Right ventricle myocardium inferior (tissue), 1 donor: ENCODE measurements at regions not wholly inside any gene's neighbourhood (a gene's known extent, or its start where the extent isn't known, plus 50 kb on each side); places are given as distances from the start of the nearest gene placed in this dataset.

Experiments
- ATAC-seq: fragments of 200-7000 bp; cut with Tn5 transposase; one replicate; pipeline ENCODE4 v1.9.1; 2020; ENCODE audit warnings: mild to moderate bottlenecking, moderate library complexity
- DNase-seq: peaks from one replicate; pipeline ENCODE4 v3.0.0; 2021; ENCODE audit errors: missing footprints
- intact Hi-C: fragments of 100-400 bp; cut with DNase I; formaldehyde crosslinking; loops from one replicate; pipeline ENCODE4 v1.11.0; 2022
- donor health status: DM: no; HTN: yes; CAD: no; lungs with severe emphysema.

- ATAC-seq (no peak), DNase-seq (no peak)
- intact Hi-C loops: no loop called here
Measured at GRCh38 chr1:191222206-191222605, 744.5 kb upstream of the BRINP3 start.

- intact Hi-C loops: no loop called here
- DNase-seq: no peak
- ATAC-seq: no peak
Measured at GRCh38 chr1:191240925-191241324, 763.3 kb upstream of the BRINP3 start.

- ATAC-seq: no peak
- DNase-seq: no peak
- intact Hi-C loops: no loop called here
Measured at GRCh38 chr1:191255354-191256054, 777.8 kb upstream of the BRINP3 start.

GRCh38 chr1:191256917-191257316 is 779.3 kb upstream of the BRINP3 start:
- intact Hi-C loops: no loop called here
- DNase-seq: no peak
- ATAC-seq: no peak

- intact Hi-C loops: no loop called here
- ATAC-seq: no peak
- no peak for DNase-seq
Measured at GRCh38 chr1:191260056-191260455, 782.4 kb upstream of the BRINP3 start.

- DNase-seq (no peak), ATAC-seq (no peak)
- intact Hi-C loops: no loop called here
Measured at GRCh38 chr1:191261111-191261510, 783.4 kb upstream of the BRINP3 start.

- intact Hi-C loops: no loop called here
- ATAC-seq (no peak), DNase-seq (no peak)
Measured at GRCh38 chr1:191279266-191279800, 801.7 kb upstream of the BRINP3 start.

- ATAC-seq (no peak), DNase-seq (no peak)
- intact Hi-C loops: no loop called here
Measured at GRCh38 chr1:191284175-191284574, 806.5 kb upstream of the BRINP3 start.

GRCh38 chr1:191290441-191290840 is 812.8 kb upstream of the BRINP3 start:
- intact Hi-C loops: no loop called here
- ATAC-seq (no peak), DNase-seq (no peak)

- DNase-seq (no peak), ATAC-seq (no peak)
- intact Hi-C loops: no loop called here
Measured at GRCh38 chr1:191305370-191305769, 827.7 kb upstream of the BRINP3 start.

- ATAC-seq (no peak), DNase-seq (no peak)
- intact Hi-C loops: no loop called here
Measured at GRCh38 chr1:191306916-191307315, 829.3 kb upstream of the BRINP3 start.

GRCh38 chr1:191320062-191320461 is 838.2 kb upstream of the RGS18 start:
- intact Hi-C loops: no loop called here
- DNase-seq (no peak), ATAC-seq (no peak)

GRCh38 chr1:191327868-191328267 is 830.4 kb upstream of the RGS18 start:
- DNase-seq (no peak), ATAC-seq (no peak)
- intact Hi-C loops: no loop called here

- DNase-seq (no peak), ATAC-seq (no peak)
- intact Hi-C loops: no loop called here
Measured at GRCh38 chr1:191343816-191344215, 814.4 kb upstream of the RGS18 start.

- intact Hi-C loops: no loop called here
- no peak for DNase-seq
- no peak for ATAC-seq
Measured at GRCh38 chr1:191346381-191346780, 811.9 kb upstream of the RGS18 start.

- intact Hi-C loops: no loop called here
- DNase-seq (no peak), ATAC-seq (no peak)
Measured at GRCh38 chr1:191348328-191348727, 809.9 kb upstream of the RGS18 start.

- intact Hi-C loops: no loop called here
- no peak for ATAC-seq
Measured at GRCh38 chr1:191350938-191351337, 807.3 kb upstream of the RGS18 start.

GRCh38 chr1:191358724-191359123 is 799.5 kb upstream of the RGS18 start:
- intact Hi-C loops: no loop called here
- ATAC-seq: no peak

More at GRCh38 chr1:191350938-191351337, 807.3 kb upstream of the RGS18 start:
- DNase-seq: no peak

GRCh38 chr1:191366686-191367085 is 791.6 kb upstream of the RGS18 start:
- intact Hi-C loops: no loop called here
- DNase-seq: no peak
- no peak for ATAC-seq

More at GRCh38 chr1:191358724-191359123, 799.5 kb upstream of the RGS18 start:
- DNase-seq: no peak

GRCh38 chr1:191368891-191369654 is 789.2 kb upstream of the RGS18 start:
- no peak for DNase-seq
- intact Hi-C loops: no loop called here
- no peak for ATAC-seq
